ENCODE measurements at regions not wholly inside any gene's neighbourhood (a gene's known extent, or its start where the extent isn't known, plus 50 kb on each side); places are given as distances from the start of the nearest gene placed in this dataset.

DNA sequence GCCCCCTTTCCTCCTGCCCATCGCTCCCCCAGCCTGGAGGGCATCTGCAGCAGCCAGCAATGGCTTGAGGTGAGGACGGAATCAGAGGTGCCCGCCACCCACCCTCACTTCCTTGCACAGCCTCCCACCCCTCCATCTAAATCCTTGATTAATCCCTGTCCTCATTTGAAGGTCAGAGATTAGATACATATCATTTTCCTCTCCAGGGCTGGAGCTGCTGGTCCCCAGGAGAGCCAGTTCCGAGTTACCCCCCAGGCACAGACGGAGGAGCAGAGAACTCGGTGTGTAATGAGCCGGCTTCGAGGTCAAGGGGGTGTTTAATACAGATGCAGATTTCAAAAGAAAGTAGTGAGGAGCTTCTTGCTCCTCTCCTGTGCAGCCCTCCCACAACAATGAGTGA lies 542.1 kb downstream of the MN1 start:
- H3K27ac ChIP-seq: no peak overlapping the region
- no peak for DNase-seq (ENCODE audit: low spot score)
- TF ChIP-seq, protein P1, sequence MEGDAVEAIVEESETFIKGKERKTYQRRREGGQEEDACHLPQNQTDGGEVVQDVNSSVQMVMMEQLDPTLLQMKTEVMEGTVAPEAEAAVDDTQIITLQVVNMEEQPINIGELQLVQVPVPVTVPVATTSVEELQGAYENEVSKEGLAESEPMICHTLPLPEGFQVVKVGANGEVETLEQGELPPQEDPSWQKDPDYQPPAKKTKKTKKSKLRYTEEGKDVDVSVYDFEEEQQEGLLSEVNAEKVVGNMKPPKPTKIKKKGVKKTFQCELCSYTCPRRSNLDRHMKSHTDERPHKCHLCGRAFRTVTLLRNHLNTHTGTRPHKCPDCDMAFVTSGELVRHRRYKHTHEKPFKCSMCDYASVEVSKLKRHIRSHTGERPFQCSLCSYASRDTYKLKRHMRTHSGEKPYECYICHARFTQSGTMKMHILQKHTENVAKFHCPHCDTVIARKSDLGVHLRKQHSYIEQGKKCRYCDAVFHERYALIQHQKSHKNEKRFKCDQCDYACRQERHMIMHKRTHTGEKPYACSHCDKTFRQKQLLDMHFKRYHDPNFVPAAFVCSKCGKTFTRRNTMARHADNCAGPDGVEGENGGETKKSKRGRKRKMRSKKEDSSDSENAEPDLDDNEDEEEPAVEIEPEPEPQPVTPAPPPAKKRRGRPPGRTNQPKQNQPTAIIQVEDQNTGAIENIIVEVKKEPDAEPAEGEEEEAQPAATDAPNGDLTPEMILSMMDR (conservative IDR thresholded peaks at IDR 0.05; ENCODE audit: low read depth): no peak
- ChIA-PET CTCF (interaction anchor here (0.6 to 0.7 kb wide), 2 partner anchors 55 to 615 kb away, joined by 3 to 4 read pairs; no protein-coding TSS in a partner anchor), POLR2A (ENCODE audit: low non-redundant PET) (no interaction called here)

DNA sequence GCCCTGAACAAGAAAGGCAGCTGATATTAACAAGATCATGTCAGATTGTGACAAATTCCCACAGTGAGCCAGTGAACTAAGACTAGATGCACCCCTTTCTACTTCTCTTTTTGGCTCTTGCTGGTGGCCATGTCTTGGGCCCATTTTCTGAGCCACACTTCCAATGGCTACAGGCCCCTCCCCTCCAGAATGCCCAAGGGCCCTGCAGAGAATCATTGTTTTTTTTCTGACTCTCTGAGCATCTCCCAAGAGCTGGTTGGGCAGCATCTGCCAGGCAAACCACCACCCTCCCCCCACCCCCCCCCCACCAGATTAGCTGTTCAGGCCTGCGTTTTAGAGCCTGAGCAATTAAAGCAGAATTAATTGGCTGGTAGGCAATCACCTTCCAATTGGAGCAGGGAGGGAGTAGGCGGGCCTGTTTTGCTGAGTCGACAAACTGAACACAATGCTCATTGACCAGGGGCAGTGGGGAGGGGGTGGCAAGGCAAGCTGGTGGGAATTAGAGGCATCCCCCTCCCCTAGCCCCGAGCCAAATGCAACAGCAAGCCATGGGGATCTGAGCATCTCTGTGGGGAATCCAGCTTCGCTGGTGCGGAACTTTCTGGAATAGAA lies 541.4 kb downstream of the MN1 start:
- no peak for DNase-seq (ENCODE audit: low spot score)
- CTCF ChIA-PET: interaction anchor here (0.6 kb wide), 1 partner anchor 56 kb away, joined by 4 read pairs; no protein-coding TSS in a partner anchor
- no peak overlapping the region for H3K27ac ChIP-seq
- POLR2A ChIA-PET (ENCODE audit: low non-redundant PET): no interaction called here
- TF ChIP-seq, protein P1 (conservative IDR thresholded peaks at IDR 0.05; ENCODE audit: low read depth): no peak

DNA sequence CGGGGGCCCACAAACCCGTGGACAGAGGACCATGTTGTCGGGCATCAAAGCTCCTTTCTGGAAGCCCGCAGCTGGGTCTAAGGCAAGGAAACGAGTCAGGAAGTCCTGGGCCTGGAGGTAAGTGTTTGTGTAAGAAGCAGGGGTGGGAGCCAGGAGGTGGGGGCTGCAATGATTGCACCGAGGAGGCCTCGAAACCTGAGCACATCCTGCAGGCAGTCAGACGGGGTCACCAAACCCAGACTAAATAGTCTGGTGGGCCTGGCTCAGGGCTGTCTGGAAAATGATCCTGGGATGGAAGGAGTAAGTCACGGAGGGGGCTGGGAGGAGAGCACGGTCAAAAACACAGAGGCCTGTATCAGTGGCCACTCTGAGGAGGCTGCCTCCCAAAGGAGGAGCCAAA lies 539.2 kb downstream of the MN1 start:
- CTCF ChIA-PET: interaction anchor here (0.6 kb wide), 1 partner anchor 1596 kb away, joined by 3 read pairs; no protein-coding TSS in a partner anchor
- H3K27ac ChIP-seq: no peak overlapping the region
- POLR2A ChIA-PET (ENCODE audit: low non-redundant PET): no interaction called here
- TF ChIP-seq, protein P1 (conservative IDR thresholded peaks at IDR 0.05; ENCODE audit: low read depth): no peak
- DNase-seq (ENCODE audit: low spot score): no peak

DNA sequence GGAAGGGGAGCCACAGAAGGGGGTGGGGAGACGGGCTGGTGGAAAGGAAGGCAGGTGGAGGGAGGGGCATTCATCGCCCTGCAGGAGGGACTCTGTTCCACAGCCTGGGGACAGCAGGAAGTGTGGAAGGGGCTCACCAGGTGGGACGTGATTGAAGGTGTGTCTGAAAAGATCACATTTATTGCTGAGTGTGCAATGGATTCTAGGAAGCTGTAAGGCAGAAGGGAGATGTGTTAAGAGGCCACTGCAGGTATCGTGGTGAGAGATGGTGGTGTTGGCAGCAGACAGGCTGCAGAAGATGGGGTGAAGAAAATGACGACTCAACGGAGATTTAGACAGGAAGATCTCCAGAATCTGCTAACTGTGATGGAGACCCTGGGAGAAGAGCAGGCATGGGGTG lies 537.4 kb downstream of the MN1 start:
- POLR2A ChIA-PET (ENCODE audit: low non-redundant PET): no interaction called here
- no peak overlapping the region for H3K27ac ChIP-seq
- DNase-seq (ENCODE audit: low spot score): no peak
- TF ChIP-seq, protein P1 (conservative IDR thresholded peaks at IDR 0.05; ENCODE audit: low read depth): no peak
- CTCF ChIA-PET: no interaction called here

DNA sequence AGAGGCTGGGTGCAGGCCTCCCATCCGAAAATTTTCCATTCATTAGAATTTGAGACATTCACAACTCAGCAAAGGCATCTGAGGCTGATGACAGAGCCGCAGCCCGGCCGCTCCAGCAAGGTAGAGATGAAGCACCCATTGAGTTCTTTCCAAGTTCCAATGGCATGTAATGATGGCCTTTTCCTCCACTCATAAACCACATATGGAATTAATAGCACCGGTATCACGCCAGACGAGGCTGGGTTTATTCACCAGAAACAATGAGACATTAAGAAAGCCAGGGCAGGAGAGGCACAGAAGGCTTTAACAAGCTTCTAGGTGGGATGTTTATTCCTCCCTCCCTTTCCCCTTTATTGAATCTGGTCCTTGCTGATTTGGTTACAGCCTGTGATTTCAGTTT lies 534.4 kb downstream of the MN1 start:
- no peak for DNase-seq (ENCODE audit: low spot score)
- CTCF ChIA-PET: no interaction called here
- H3K27ac ChIP-seq: no peak overlapping the region
- TF ChIP-seq, protein P1 (conservative IDR thresholded peaks at IDR 0.05; ENCODE audit: low read depth): no peak
- POLR2A ChIA-PET (ENCODE audit: low non-redundant PET): no interaction called here

DNA sequence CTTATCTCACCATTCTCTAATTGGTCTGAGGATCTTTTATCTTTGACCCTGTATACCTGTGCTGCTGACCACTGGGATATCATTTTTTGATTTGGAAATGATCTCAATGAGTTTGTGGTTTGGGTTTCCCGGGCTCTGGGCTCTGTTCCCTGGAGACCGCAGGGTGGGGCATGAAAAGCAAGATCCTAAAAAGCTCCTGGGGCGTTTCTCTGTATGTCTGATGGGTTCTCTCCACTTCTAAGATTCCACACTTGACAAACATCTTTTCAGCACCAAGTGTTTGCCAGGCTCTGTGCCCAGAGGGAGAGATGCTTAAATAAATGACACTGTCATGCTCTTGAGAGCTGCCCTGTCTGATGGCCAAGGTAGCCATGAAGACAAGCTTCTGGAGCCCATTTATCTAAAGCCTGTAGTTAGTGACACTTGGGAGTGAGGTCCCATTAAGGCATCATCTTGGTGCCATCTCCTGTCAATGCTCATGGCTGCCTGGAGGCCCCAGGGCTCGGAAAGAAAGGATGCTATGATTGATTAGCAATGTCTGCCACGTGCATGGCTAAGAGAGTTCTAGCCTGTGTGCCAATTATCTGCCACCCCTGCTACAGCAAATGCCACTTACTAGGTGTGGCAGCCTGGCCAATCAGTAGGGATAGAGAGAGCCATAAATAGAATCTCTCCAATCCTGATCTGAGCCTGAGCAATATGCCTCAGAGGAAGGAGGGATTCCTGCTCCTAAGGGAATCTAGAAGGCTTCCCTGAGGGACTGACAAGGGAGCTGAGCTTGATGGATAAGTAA lies 531.6 kb downstream of the MN1 start:
- TF ChIP-seq, protein P1 (conservative IDR thresholded peaks at IDR 0.05; ENCODE audit: low read depth): no peak
- DNase-seq (ENCODE audit: low spot score): no peak
- H3K27ac ChIP-seq: peak overlapping the region; percentile 15; the same call in 1 of the 2 replicates
- POLR2A ChIA-PET (ENCODE audit: low non-redundant PET): no interaction called here
- CTCF ChIA-PET: no interaction called here
